NCI-H146 treated with DMSO at 0.1 percent for 48 hours (cell line): ENCODE measurements at regions not wholly inside any gene's neighbourhood (a gene's known extent, or its start where the extent isn't known, plus 50 kb on each side); places are given as distances from the start of the nearest gene placed in this dataset.

ENCODE experiments used
- DNase-seq: peaks from one replicate; lab custom pipeline; 2025; ENCODE audit not compliant: unreplicated experiment; lab: John Stamatoyannopoulos, UW

DNA sequence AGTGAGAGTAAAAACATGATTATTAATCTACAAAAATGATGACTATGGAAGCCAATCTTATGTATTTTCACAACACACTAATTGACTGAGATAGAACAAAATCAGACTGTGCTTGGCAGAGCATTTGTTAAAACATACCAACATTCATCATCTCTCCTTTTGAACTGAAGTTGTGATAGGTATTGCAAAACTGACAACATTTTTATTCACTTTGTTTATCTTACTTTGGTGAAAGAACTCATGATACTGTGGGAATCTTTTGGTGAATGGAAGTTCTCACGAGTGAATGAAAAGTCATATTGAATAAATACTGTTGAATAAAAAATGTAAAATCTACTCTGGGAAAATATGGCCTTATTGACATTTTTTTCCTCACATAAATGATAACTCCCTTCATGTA is 1430.2 kb upstream of the PIK3C3 start:
- no peak for DNase-seq

GRCh38 chr18:40523287-40523686 is 1431.7 kb upstream of the PIK3C3 start:
- DNase-seq, result no peak

DNA sequence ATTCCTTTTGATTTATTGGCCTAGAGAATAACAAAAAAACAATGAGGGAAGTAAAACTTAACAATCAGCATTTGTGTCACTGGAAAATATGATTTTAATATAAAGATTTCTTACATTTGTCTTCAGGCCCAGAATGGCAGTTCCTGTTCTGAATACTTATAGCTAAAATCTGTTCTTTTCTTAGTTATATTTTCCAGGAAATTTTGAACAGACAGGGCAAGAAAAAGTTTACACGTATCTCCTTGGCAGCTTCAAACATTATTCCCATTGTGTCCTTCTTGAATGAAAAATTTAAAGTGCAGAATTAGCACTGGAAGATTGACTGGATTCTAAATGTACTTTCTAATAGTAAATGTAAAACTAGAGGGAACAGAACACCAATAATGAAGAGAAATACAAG is 1454.0 kb upstream of the PIK3C3 start:
- DNase-seq, result no peak

GRCh38 chr18:40494603-40495002 is 1460.4 kb upstream of the PIK3C3 start:
- DNase-seq, result no peak

DNA sequence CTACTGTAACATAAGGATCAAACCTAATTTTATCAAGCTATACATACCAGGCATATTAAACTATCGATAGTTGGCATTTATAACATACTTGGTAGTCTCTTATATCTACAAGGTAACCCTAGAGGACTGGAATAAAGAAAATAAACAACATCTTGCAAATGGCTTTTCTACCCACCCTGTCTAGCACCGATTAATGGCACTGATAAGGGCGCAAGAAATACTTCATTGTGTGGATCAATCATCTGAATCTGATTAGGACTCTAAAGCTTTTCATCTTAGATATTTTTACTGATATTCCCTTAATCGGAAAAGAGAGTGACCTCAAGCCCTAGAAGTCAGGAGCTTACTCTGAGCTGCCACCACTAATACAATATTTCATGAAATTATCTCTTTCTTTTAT is 1461.7 kb upstream of the PIK3C3 start:
- DNase-seq, result no peak

DNA sequence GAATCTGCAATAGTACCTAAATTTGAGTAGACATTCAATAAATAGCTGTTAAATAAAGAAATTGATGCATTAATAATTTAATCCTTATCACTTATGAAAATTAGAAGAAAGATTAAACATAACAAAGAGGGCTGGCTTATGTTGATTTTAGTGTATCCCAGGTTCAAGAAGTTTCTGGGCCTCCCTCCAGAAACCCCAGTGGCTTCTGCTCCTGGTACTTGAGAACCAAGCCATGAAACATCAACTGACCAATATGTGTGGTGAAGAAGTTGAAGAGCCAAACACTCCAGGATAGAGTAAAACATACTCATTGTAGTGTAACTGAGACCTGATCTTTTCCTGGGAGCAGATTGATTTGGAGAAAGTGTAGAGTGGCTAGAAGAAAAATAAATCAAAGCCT is 1465.7 kb upstream of the PIK3C3 start:
- no peak for DNase-seq

DNA sequence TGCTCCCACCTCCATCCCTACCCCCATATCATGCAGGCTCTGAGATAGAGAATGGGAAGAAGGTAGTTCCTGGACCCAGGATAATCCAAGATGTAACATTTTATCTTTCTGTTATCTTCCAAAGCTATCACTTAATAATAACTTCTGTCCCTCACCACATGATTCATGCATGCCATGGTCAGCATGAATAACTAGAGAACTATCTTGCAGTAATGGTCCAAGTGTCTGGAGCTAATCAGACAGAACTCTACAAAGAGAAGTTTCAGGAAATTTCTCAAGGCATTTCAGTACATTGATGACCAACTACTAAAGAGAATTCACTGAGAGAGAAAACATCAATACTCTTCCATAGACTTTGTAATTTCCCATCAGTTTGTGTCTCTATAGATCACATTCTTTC is 1469.7 kb upstream of the PIK3C3 start:
- DNase-seq, result no peak

GRCh38 chr18:40473221-40474029 is 1481.6 kb upstream of the PIK3C3 start:
- DNase-seq, result no peak

DNA sequence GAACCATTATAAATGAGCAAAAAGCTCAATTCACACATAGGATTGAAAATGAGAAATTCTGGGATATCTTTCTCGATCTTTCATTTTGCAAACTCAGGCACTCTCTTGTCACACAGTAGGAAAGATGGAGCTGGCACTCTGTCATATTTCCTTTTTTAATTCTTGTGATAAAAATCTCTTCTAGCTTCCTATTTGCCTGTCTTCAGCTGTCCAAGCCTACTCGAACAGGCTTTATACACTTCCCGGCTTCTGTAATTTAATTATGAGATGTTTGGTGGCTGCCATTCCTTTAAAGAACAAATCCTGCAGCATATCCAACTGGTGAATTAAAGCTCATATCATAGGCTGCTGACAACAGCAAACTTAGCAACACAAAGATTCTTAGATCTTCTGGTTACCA is 1484.3 kb upstream of the PIK3C3 start:
- no peak for DNase-seq

- no peak for DNase-seq
Observed at GRCh38 chr18:40469851-40470250, 1485.2 kb upstream of the PIK3C3 start.

DNA sequence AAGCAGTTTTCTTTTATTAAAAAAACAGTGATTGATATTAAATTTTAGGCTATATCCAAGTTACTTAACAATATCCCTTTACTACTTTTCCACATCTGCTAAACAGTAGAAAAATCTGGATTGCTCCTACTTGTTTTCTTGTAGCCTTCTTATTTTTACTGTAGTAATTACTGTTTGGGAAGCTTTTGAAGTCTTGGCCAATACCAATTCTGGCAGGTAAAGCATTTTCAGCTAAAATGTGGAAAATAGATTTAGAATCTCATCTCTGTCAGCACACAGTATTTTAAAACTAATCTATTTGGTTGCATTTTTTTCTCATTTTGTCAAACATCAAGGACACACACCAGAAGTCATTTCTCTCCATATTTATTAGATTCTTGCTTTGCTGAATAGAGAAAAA is 1485.7 kb upstream of the PIK3C3 start:
- no peak for DNase-seq

- DNase-seq, result no peak
Observed at GRCh38 chr18:40464032-40464431, 1491.0 kb upstream of the PIK3C3 start.

- no peak for DNase-seq
Observed at GRCh38 chr18:40453903-40454302, 1501.1 kb upstream of the PIK3C3 start.

- no peak for DNase-seq
Observed at GRCh38 chr18:40452599-40452998, 1502.4 kb upstream of the PIK3C3 start.

DNA sequence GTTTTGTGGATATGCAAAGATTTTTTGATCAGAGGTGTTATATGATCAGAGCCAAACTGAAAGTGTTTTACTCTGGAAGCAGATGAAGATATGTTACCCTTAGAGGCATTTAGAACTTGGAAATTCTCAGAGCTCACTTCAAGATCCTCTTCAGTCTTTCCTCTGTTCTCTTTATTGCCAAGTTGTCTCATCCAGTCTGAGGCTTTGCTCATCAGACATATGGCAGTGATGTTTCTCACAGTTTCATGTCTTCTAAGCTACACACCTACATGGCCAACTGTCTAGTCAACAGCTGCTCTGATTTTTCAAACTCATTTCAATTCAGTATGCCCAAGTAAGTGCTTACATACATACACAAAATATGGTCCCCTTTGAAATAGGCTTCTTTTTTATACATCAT is 1504.3 kb upstream of the PIK3C3 start:
- no peak for DNase-seq

GRCh38 chr18:40447820-40448219 is 1507.2 kb upstream of the PIK3C3 start:
- DNase-seq, result no peak

DNA sequence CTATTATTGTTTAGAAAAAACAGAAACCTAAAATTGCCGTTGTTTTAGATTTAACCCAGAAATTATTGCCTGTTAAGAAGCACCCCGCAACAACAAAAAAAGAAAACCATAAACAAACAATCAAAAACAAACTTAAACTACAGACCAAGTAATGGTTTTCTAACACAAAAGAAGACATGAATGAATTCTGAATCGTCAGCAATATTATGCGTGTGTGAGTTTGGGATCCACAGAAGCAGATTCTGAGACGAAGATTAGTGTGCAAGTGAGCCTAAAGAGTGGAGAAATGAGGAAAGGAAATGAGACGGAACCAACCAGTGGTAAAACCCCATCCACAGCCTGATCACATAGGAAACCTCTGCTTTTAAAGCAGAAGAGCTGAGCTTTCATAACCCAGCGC is 1514.9 kb upstream of the PIK3C3 start:
- DNase-seq, result no peak

GRCh38 chr18:40437517-40437916 is 1517.5 kb upstream of the PIK3C3 start:
- DNase-seq, result no peak

GRCh38 chr18:40431071-40431985 is 1523.7 kb upstream of the PIK3C3 start:
- no peak for DNase-seq

DNA sequence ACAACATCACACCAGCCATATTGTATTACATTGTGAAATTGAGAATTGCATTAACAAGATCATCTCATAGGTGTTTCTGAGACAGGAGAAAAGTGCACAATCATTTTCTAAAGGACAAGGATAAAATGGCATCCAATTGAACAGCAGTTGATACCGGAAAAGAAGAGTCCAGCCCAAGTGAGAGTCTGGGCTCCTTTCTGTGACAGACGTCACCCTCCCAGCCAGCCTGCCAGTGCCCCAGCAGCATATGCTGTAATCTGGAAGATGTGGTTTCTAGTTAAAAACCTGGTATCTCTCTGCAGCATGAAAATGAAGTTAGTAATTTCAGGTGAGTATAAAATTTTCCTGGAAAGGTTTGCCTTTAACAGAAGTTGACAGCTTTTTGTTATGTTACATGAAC is 1531.7 kb upstream of the PIK3C3 start:
- DNase-seq, result no peak

DNA sequence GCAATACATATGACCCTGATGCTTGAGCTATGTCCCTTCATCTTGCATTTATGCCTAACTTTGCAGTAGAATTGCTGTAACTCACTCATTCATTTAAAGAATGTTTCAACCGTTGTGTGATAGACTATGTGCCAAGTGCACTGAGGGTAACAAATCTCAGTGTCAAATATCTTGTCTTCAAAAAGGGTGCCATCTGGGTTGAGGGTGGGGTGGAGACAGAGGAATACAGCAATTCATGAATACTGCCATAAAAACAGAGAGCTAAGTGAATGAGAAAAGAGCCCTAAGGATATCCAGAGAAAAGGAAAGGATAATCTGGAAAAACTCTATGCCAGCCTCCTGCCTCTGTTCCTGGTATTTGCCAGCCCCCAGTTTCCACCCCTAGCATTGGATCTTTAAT is 1534.4 kb upstream of the PIK3C3 start:
- no peak for DNase-seq

DNA sequence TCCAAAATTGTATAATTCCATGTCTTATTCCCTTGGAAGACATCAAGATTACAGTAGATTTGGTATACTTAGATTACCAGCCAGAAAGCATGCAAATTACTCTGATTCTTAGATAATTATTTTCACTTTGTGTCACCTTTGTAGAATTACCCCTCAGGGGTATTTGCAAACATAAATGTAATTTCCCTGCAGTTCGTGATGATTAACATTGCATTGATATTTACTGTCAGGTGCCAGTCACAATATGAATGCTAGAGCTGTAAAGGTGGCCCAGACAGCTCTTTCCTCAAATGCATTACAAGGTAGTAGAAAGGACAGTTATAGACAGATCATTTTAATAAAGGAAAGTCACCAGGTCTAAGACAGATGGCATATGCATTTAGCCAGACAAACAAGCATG is 1537.5 kb upstream of the PIK3C3 start:
- peak; percentile 37 for DNase-seq
